ENCODE measurements at regions not wholly inside any gene's neighbourhood (a gene's known extent, or its start where the extent isn't known, plus 50 kb on each side); places are given as distances from the start of the nearest gene placed in this dataset.

DNA sequence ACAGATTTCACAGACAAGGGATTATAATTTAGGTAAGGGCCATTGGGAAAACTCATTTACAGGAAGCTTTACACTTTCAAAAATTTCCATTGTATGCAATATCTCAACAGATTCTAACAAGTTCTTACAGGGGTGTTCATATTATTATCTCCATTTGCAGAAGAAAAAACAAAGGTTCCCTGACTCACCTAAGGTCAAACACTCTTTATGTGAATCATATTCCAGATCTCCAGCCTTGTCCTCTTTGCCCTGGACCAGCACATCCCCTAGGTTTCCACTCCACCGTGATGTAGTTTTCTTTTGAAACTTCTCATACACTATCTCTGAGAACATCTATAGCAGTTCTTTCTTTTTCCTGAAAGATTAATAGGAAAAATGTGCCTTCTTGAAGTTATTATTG is 96.4 kb upstream of the HS3ST1 start:
- Histone ChIP-seq H3K9me3 (ENCODE audit: control insufficient read depth, low read depth, low read length) (no peaks in the 10 kb centered on the region), H3K36me3 (ENCODE audit: control insufficient read depth, low read depth, low read length) (no peaks in the 10 kb centered on the region), H3K9ac (ENCODE audit: low read length) (no peak overlapping the region), H3K27me3 (ENCODE audit: control insufficient read depth, insufficient read depth, low read length) (no peaks in the 10 kb centered on the region), H3K4me1 (ENCODE audit: control insufficient read depth, low read depth, low read length) (no peaks in the 10 kb centered on the region), H3K4me3 (ENCODE audit: low read length) (no peak overlapping the region), H3K27ac (ENCODE audit: low read length) (no peak overlapping the region)

DNA sequence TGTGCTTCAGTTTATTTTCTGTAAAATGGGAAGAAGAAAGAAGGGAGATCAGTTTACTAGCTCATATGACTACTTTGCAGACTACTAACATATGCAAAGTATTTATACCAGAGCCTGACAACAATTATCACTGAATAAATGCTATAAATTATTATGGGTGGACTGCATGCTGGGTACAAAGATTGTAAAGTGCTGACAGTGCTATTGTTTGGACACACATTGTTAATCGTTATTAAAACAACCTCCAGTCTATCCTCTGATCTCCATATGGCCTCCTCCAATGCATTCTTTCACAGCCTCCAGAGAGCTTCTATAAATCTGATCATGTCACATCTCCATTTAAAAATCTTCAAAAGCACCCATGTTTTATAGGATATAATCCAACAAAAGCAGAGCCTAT is 90.1 kb upstream of the HS3ST1 start:
- H3K9me3 ChIP-seq (ENCODE audit: control insufficient read depth, low read depth, low read length): no peaks in the 10 kb centered on the region
- no peak overlapping the region for H3K4me3 ChIP-seq (ENCODE audit: low read length)
- H3K27ac ChIP-seq (ENCODE audit: low read length): no peak overlapping the region
- H3K27me3 ChIP-seq (ENCODE audit: control insufficient read depth, insufficient read depth, low read length): no peaks in the 10 kb centered on the region
- no peaks in the 10 kb centered on the region for H3K4me1 ChIP-seq (ENCODE audit: control insufficient read depth, low read depth, low read length)
- no peak overlapping the region for H3K9ac ChIP-seq (ENCODE audit: low read length)
- H3K36me3 ChIP-seq (ENCODE audit: control insufficient read depth, low read depth, low read length): no peaks in the 10 kb centered on the region

DNA sequence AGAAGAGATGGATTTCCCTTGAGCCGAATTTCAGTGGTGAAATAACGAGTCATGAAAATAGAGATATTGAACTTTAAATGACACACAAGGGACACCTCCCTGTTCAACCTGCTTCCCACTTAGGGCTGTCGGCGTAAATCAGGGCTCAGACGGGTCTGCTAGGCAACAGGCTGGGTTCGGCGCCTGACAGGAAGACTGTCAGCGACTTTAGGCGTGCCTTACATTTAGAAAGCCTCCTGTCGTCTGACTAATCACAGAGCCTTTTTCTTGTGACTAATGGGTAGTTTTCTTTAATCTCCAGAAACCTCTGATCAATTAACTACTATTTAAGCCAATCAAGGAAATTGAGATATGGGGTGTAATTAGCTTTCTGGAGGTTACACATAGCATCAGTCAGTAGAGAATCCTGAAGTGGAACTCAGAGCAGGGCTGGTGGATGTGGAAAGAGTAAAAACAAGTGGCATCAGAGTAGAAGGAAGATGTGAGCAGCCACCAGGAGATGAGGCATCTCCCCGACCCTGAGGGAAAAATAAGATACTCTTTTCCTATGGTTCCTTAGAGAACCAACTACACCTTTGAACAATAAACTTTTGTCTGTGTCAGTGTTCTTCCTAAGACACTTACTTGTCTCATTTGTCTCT is 86.2 kb upstream of the HS3ST1 start:
- H3K9ac ChIP-seq (ENCODE audit: low read length): no peak overlapping the region

DNA sequence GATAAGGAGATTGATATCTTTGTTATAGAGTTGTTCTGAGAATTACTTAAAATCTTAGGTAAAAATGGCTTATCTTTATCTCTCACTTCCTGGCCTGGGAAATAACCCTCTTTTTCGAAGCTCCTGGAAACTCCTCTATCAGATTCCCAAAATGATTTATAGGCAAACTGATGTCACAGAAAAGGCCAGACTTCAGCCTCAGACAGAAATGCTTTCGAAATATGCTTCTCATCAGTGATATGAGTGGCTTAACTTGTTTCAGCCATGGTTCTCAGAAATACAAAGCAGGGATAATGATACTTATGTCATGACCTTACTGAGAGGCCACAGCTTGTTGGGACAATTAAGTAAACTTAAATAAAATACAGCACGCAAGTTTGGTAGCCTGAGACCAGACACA is 85.3 kb upstream of the HS3ST1 start:
- Histone ChIP-seq H3K4me1 (ENCODE audit: control insufficient read depth, low read depth, low read length) (no peaks in the 10 kb centered on the region), H3K4me3 (ENCODE audit: low read length) (no peak overlapping the region), H3K9ac (ENCODE audit: low read length) (no peak overlapping the region), H3K36me3 (ENCODE audit: control insufficient read depth, low read depth, low read length) (no peaks in the 10 kb centered on the region), H3K27ac (ENCODE audit: low read length) (no peak overlapping the region), H3K27me3 (ENCODE audit: control insufficient read depth, insufficient read depth, low read length) (no peaks in the 10 kb centered on the region), H3K9me3 (ENCODE audit: control insufficient read depth, low read depth, low read length) (no peaks in the 10 kb centered on the region)

More for the DNA sequence above, 86.2 kb upstream of the HS3ST1 start:
- Histone ChIP-seq H3K36me3 (ENCODE audit: control insufficient read depth, low read depth, low read length) (no peaks in the 10 kb centered on the region), H3K27me3 (ENCODE audit: control insufficient read depth, insufficient read depth, low read length) (no peaks in the 10 kb centered on the region), H3K4me3 (ENCODE audit: low read length) (no peak overlapping the region), H3K9me3 (ENCODE audit: control insufficient read depth, low read depth, low read length) (no peaks in the 10 kb centered on the region), H3K27ac (ENCODE audit: low read length) (no peak overlapping the region), H3K4me1 (ENCODE audit: control insufficient read depth, low read depth, low read length) (no peaks in the 10 kb centered on the region)

DNA sequence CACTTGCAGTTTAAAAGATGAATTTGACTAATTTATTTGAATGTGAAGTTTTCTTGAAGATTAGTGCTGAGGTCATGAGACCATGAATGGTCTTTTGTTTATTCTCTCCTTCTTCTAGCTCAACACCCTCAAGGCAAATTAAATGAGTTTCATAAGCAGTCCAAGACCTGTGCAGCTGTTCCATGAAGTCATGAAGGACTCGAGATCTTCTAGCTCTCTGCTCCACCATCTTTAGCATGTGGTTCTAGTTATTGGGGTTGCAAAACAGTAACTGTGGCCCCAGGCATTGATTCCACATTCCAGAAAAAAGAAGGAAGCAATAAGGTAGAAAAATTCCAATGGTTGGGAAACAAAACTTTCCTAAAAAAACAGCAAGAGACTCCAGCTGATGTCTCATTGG is 84.2 kb upstream of the HS3ST1 start:
- no peaks in the 10 kb centered on the region for H3K36me3 ChIP-seq (ENCODE audit: control insufficient read depth, low read depth, low read length)
- H3K9ac ChIP-seq (ENCODE audit: low read length): no peak overlapping the region
- H3K4me3 ChIP-seq (ENCODE audit: low read length): no peak overlapping the region
- no peaks in the 10 kb centered on the region for H3K9me3 ChIP-seq (ENCODE audit: control insufficient read depth, low read depth, low read length)
- H3K4me1 ChIP-seq (ENCODE audit: control insufficient read depth, low read depth, low read length): no peaks in the 10 kb centered on the region
- no peaks in the 10 kb centered on the region for H3K27me3 ChIP-seq (ENCODE audit: control insufficient read depth, insufficient read depth, low read length)
- H3K27ac ChIP-seq (ENCODE audit: low read length): no peak overlapping the region

DNA sequence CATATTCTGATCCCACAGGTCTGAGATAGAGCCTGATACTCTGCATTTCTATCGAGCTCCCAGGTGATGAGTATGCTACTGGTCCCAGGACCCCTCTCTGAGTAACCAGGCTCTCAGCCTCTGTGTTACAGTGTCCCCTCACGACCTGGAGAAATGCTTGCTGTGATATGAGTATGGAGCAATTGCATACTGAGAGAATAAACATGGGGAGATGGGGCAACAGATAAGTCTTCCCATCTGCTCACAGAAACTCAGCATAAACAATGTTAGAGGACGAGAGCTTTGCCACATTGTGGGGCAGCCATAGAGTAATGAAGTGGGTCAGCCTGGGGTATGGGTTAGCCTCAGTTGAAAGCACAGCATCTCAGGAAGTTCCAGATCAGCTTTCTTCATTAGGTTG is 82.6 kb upstream of the HS3ST1 start:
- Histone ChIP-seq H3K4me3 (ENCODE audit: low read length) (no peak overlapping the region), H3K36me3 (ENCODE audit: control insufficient read depth, low read depth, low read length) (no peaks in the 10 kb centered on the region), H3K4me1 (ENCODE audit: control insufficient read depth, low read depth, low read length) (no peaks in the 10 kb centered on the region), H3K27ac (ENCODE audit: low read length) (no peak overlapping the region), H3K9me3 (ENCODE audit: control insufficient read depth, low read depth, low read length) (no peaks in the 10 kb centered on the region), H3K9ac (ENCODE audit: low read length) (no peak overlapping the region), H3K27me3 (ENCODE audit: control insufficient read depth, insufficient read depth, low read length) (no peaks in the 10 kb centered on the region)

DNA sequence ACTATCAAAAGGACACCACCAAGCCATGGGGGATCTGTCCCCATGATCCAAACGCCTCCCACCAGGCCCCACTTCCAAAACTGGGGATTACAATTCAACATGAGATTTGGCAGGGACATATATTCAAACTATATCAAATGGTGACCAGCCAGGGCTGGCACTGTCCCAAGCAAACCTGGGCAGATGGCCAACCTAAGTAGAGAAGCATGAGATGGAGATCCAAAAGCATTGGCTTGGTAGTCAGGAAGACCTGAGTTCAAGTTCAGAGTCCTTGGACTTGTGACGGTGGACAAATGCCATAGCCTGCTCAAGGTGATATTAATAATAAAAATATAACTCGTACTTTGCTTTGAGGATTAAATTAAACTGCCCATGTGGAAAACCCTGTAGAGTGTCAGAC is 79.2 kb upstream of the HS3ST1 start:
- H3K9ac ChIP-seq (ENCODE audit: low read length): no peak overlapping the region
- no peak overlapping the region for H3K4me3 ChIP-seq (ENCODE audit: low read length)
- H3K27ac ChIP-seq (ENCODE audit: low read length): no peak overlapping the region
- H3K9me3 ChIP-seq (ENCODE audit: control insufficient read depth, low read depth, low read length): no peaks in the 10 kb centered on the region
- no peaks in the 10 kb centered on the region for H3K36me3 ChIP-seq (ENCODE audit: control insufficient read depth, low read depth, low read length)
- no peaks in the 10 kb centered on the region for H3K4me1 ChIP-seq (ENCODE audit: control insufficient read depth, low read depth, low read length)
- no peaks in the 10 kb centered on the region for H3K27me3 ChIP-seq (ENCODE audit: control insufficient read depth, insufficient read depth, low read length)

DNA sequence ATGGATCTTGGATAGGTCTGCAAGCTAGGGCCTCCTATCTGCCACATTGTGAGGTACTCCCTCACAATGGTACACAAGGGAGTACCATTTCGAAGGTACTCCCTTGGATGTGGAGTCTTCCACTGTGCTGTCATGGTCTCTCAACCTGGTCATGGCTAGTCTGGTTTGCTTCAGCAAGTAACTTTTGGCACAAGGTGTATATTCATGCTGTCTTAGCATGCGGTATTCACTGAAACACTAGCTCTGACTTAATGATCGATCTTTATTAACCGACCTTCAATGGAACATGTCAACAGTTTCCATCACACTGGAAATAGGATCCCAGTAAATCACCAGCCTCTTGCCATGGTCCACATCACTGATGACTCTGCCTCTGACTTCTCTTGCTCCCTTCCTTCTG is 77.5 kb upstream of the HS3ST1 start:
- no peak overlapping the region for H3K4me3 ChIP-seq (ENCODE audit: low read length)
- H3K36me3 ChIP-seq (ENCODE audit: control insufficient read depth, low read depth, low read length): no peaks in the 10 kb centered on the region
- no peaks in the 10 kb centered on the region for H3K27me3 ChIP-seq (ENCODE audit: control insufficient read depth, insufficient read depth, low read length)
- no peak overlapping the region for H3K27ac ChIP-seq (ENCODE audit: low read length)
- no peaks in the 10 kb centered on the region for H3K4me1 ChIP-seq (ENCODE audit: control insufficient read depth, low read depth, low read length)
- no peak overlapping the region for H3K9ac ChIP-seq (ENCODE audit: low read length)
- H3K9me3 ChIP-seq (ENCODE audit: control insufficient read depth, low read depth, low read length): no peaks in the 10 kb centered on the region

DNA sequence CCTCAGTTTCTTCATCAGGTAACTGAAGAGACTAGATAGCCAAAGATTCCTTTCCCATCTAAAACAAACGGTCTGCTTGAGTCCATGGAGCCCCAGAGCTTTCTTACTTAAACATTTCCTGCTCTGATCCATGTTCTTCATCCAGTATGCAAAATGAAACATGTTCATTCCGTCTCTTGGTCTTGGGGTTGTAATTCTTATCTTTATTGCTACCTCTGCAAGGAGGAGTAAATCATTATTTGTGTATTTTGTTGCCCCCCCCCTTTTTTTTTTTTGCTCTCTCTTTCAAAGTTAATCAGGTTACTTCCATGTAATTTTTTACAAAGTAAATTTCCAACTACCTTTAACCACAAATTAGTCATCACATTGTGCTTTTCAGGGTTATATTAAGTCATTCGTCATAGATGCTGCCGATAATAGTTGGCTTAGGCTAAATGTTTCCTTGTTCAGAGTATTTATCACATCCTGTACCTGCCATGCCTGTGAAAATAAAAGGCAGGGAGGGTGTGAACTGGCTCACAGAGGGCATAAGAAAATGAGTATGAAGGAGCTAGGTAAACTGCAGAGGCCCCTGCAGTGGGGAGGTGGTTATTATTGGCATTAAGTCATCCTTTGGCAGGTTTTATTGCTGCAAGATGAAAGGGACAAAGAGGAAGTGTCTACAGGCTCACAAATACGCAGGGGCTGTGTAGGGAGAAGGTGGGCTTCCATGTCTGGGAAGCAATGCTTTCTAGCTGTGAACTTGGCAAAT is 76.7 kb upstream of the HS3ST1 start:
- Histone ChIP-seq H3K27ac (ENCODE audit: low read length) (no peak overlapping the region), H3K9ac (ENCODE audit: low read length) (no peak overlapping the region), H3K9me3 (ENCODE audit: control insufficient read depth, low read depth, low read length) (no peaks in the 10 kb centered on the region), H3K4me1 (ENCODE audit: control insufficient read depth, low read depth, low read length) (no peaks in the 10 kb centered on the region), H3K36me3 (ENCODE audit: control insufficient read depth, low read depth, low read length) (no peaks in the 10 kb centered on the region), H3K4me3 (ENCODE audit: low read length) (no peak overlapping the region), H3K27me3 (ENCODE audit: control insufficient read depth, insufficient read depth, low read length) (no peaks in the 10 kb centered on the region)

DNA sequence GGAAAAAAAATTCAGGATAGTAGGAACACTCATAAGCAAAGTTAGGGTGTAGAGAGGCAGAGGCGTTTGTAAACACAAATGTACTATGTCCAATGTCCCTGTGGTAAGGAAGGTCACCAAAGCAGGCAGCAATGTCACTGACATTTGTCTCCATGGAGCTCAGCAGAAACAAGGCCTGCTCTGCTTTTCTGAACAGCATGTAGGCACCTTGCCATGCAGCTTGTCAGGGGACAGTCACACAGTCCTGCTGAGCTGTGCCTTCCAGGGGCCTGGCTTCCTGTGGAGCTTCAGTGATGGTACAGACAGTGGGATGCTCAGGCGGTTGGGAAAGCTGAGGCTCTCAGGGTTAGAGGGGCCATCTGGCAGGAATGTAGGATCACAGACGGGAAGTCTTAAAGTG is 74.5 kb upstream of the HS3ST1 start:
- no peaks in the 10 kb centered on the region for H3K27me3 ChIP-seq (ENCODE audit: control insufficient read depth, insufficient read depth, low read length)
- no peak overlapping the region for H3K4me3 ChIP-seq (ENCODE audit: low read length)
- H3K9me3 ChIP-seq (ENCODE audit: control insufficient read depth, low read depth, low read length): no peaks in the 10 kb centered on the region
- H3K36me3 ChIP-seq (ENCODE audit: control insufficient read depth, low read depth, low read length): no peaks in the 10 kb centered on the region
- no peaks in the 10 kb centered on the region for H3K4me1 ChIP-seq (ENCODE audit: control insufficient read depth, low read depth, low read length)
- H3K9ac ChIP-seq (ENCODE audit: low read length): no peak overlapping the region
- no peak overlapping the region for H3K27ac ChIP-seq (ENCODE audit: low read length)

DNA sequence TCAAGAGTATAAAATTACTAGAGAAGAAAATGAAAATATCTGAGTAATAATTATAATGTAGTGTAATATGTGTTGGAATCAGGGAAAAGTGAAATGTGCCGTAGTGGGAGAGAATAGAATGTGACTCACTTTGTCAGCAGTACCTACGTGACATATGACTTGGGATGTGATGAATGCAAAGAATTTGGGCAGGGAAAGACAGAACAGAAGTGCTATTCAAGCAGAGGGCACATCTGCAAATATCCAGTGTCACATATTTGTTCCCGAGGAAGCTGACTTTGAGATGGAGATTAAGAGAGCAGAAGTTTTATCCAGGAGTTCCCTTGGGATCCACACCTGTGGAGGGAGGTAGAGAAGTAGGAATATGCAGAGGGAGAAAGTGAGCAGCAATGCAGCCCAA is 69.3 kb upstream of the HS3ST1 start:
- H3K4me1 ChIP-seq (ENCODE audit: control insufficient read depth, low read depth, low read length): no peaks in the 10 kb centered on the region
- H3K27me3 ChIP-seq (ENCODE audit: control insufficient read depth, insufficient read depth, low read length): no peaks in the 10 kb centered on the region
- no peaks in the 10 kb centered on the region for H3K9me3 ChIP-seq (ENCODE audit: control insufficient read depth, low read depth, low read length)
- H3K36me3 ChIP-seq (ENCODE audit: control insufficient read depth, low read depth, low read length): no peaks in the 10 kb centered on the region
- H3K27ac ChIP-seq (ENCODE audit: low read length): no peak overlapping the region
- H3K4me3 ChIP-seq (ENCODE audit: low read length): no peak overlapping the region
- H3K9ac ChIP-seq (ENCODE audit: low read length): no peak overlapping the region

DNA sequence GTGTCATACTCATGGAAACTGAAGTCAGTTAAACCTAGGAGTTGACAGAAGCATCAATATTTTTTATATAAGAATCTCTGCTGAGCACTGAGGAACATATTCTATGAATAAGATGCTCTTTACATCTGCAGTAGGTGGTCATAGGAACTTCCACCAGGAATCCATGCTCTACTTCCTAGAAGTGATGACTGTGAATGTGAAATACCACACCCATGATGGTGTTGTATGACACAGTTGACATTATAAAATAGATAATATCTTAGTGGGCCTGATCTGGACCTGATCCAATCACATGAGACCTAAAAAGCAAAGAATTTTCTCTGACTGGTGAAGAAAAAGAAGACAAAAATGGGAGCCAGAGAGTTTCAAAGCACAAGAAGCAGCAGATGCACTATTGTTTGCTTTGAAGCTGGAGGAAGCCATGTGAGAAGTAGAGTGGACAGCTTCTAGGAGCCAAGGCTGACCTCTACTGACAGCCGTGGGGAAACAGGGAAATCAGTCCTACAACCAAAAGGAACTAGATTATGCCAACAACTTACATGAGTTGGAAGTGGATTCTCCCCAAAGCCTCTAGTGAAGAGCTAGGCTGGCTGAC is 68.6 kb upstream of the HS3ST1 start:
- Histone ChIP-seq H3K36me3 (ENCODE audit: control insufficient read depth, low read depth, low read length) (no peaks in the 10 kb centered on the region), H3K9me3 (ENCODE audit: control insufficient read depth, low read depth, low read length) (no peaks in the 10 kb centered on the region), H3K4me3 (ENCODE audit: low read length) (no peak overlapping the region), H3K4me1 (ENCODE audit: control insufficient read depth, low read depth, low read length) (no peaks in the 10 kb centered on the region), H3K27ac (ENCODE audit: low read length) (no peak overlapping the region), H3K27me3 (ENCODE audit: control insufficient read depth, insufficient read depth, low read length) (no peaks in the 10 kb centered on the region), H3K9ac (ENCODE audit: low read length) (no peak overlapping the region)

Data from iPS-18a (cell line).